Breast epithelium (tissue), 3 donors: ENCODE measurements at regions not wholly inside any gene's neighbourhood (a gene's known extent, or its start where the extent isn't known, plus 50 kb on each side); places are given as distances from the start of the nearest gene placed in this dataset.

Experiments used
- CTCF ChIP-seq, 3 donors: fragments of 450-650 bp; IDR thresholded peaks; one replicate each; pipeline ENCODE4 v1.5.1; 2016 to 2017; ENCODE audit warnings: antibody characterized with exemption in 3 of 3, mild to moderate bottlenecking in 3 of 3, moderate library complexity in 3 of 3
- POLR2A ChIP-seq: fragments of 450-650 bp; IDR thresholded peaks from one replicate; pipeline ENCODE4 v1.6.1; 2016; ENCODE audit warnings: antibody characterized with exemption, mild to moderate bottlenecking, moderate library complexity

- no peak for TF ChIP-seq POLR2A
- no peak for TF ChIP-seq CTCF (IDR thresholded peaks at IDR 0.05)
These were observed 512.2 kb upstream of the NR5A2 start for GRCh38 chr1:199515261-199515660.
